Hematopoietic multipotent progenitor cell treated with erythropoietin and hydrocortisone succinate and interleukin-3 and kit ligand, for 8 days (in vitro differentiated cells): ENCODE measurements at regions not wholly inside any gene's neighbourhood (a gene's known extent, or its start where the extent isn't known, plus 50 kb on each side); places are given as distances from the start of the nearest gene placed in this dataset.
"Not testable (repeated sequence)": the region's sequence is repeated elsewhere in the genome, so short reads cannot be mapped to it uniquely, and the experiment has no call there.

Source experiments
- DNase-seq: peaks from one replicate; pipeline ENCODE4 v3.0.0-alpha.2; 2015

DNA sequence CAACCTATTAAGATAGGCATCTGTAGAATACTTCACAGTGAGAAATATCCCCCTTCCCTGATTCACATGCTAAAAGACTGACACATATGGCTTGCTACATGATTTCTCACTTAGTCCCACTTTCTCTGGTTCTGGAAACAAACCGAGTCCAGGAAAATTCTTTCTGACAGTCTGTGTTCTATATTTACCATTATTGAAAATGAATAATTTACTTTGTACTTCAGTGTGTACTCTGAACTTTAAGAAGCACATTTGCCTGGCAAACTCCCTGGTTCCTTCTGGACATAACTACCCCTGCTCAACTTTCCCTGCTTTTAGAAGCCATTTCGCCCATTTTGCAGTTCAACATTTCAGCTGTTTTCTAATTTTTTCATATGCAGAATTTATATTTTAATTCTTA lies 53.6 kb downstream of the APCS start:
- no peak for DNase-seq

DNA sequence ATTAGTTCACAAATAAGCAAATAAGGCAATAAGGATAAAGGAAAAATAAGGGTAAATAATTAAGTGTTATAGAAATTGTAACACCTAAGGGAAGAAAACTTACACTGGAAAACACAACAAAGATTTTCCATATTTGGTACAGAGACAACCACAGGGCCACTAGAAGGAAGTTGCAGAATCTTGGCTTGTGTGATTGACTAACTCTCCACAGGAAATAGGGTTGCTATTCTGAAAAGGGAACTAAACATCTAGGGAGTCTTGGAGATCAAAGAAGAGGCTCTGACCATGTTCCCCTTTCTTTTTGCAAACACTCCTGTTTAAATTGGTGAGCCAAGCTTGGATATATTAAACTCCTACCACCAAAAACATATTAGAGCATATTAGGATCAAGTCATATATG lies 59.1 kb downstream of the APCS start:
- peak; percentile 37 for DNase-seq

DNA sequence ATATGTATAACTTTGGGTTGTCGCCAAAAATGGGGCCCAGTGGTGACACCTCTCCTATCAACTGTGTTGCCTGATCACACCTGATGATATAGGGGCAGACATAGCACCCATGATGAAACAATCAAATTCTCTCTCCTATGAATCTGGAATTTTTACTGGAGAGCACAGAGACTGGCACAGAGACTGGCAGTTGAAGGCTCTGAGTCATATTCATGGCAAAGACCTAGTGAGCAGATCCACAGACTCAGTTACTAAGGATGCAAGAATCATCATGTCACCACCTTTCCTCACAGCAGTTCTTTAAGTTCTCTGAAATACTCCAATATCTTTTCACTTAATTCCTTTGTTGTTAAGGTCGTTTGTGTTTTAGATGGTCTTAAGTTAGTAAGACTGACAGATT lies 60.0 kb downstream of the APCS start:
- no peak for DNase-seq

DNA sequence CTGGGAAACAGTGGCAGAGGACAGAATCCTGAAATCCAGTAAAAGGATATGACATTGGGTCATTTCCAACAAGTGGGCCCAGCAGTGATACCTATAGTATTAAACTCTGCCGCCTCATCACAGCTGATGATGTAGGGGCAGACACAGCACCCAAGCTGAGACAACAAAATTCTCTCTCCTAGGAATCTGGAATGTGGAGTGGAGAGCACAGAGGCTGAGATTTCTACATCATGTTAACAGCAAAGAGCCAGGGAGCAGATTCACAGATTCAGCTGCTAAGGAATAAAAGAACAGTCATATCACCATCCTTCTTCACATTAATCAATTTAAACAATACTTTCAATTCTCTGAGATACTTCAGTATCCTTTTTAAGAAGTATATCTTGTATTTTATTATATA lies 61.9 kb downstream of the CRP start:
- no peak for DNase-seq

DNA sequence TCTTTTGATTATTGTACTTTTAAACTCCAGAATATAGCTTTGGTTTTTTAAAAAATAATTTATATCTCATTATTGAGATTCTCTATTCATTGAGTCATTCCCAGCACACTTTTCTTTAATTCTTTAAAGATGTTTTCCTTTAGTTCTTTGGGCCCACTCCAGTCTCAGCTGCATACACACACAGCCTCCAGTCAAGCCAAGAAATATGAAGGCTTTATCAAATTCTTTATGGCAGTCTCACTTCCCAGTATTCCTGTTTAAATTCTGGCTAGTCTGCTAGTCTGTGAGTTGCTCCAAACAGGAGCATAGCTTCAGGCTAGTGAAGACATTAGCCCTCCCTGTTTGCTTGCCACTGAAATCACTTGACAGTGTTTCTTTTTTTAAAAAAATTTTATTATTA lies 61.2 kb downstream of the CRP start:
- no peak for DNase-seq

DNA sequence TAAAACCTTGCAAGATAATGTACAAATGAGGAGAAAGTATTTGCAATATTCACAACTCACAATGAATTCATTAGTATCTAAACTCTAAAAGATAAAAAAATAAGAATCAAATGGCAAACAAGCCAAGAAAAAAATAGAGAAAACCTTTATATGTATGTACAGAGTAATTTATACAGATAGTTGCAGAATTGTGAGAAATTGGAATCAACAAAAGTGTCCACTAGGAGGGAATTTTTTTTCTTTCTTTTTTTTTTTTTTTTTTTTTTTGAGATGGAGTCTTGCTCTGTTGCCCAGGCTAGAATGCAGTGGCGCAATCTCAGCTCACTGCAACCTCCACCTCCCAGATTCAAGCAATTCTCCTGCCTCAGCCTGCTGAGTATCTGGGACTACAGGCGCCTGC lies 56.9 kb downstream of the CRP start:
- DNase-seq, result not testable (repeated sequence)
